Right lobe of liver (tissue), 4 donors: ENCODE measurements at regions not wholly inside any gene's neighbourhood (a gene's known extent, or its start where the extent isn't known, plus 50 kb on each side); places are given as distances from the start of the nearest gene placed in this dataset.

Experiments
- CTCF ChIP-seq, 4 donors: fragments of 200-600 bp in 3 of 4; fragments of 450-650 bp in 1 of 4; IDR thresholded peaks; one replicate each; pipeline versions ENCODE4 v1.5.1 to v1.8.0; 2016 to 2022; ENCODE audit warnings: antibody characterized with exemption in 4 of 4, mild to moderate bottlenecking in 2 of 4
- POLR2A ChIP-seq: fragments of 450-650 bp; IDR thresholded peaks from one replicate; pipeline ENCODE4 v1.6.1; 2017; ENCODE audit warnings: antibody characterized with exemption, mild to moderate bottlenecking
- donor health status: DM: no; HTN: no; CAD: no.
- donor health status: DM: no; HTN: no; CAD: no.
- donor health status: DM: no; HTN: yes; CAD: no.

- TF ChIP-seq CTCF (IDR thresholded peaks at IDR 0.05) (no peak), POLR2A (no peak)
Measured at GRCh38 chr2:55743583-55743982, 49.9 kb upstream of the PNPT1 start.
